ENCODE measurements at regions not wholly inside any gene's neighbourhood (a gene's known extent, or its start where the extent isn't known, plus 50 kb on each side); places are given as distances from the start of the nearest gene placed in this dataset.

DNA sequence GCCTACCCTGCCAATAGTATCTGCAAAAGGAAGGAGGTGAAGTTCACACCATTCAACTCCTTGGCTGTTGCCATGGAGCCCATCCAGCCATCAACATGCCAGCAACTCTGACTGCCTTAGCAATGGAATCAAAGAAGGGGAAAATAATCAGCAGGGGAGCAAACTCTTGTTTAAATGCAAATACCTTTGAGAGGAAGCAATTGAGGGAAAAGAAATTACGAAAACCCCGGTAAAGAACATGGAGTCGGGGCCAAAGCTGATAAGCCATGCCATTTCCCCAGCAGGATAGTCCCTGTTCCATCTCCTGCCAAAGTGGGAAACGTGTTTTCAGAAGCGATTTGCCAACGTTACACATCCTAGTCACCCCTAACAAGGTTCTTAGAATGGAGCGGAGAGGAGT is 69.0 kb downstream of the MFAP3 start:
- TF ChIP-seq, protein P1, sequence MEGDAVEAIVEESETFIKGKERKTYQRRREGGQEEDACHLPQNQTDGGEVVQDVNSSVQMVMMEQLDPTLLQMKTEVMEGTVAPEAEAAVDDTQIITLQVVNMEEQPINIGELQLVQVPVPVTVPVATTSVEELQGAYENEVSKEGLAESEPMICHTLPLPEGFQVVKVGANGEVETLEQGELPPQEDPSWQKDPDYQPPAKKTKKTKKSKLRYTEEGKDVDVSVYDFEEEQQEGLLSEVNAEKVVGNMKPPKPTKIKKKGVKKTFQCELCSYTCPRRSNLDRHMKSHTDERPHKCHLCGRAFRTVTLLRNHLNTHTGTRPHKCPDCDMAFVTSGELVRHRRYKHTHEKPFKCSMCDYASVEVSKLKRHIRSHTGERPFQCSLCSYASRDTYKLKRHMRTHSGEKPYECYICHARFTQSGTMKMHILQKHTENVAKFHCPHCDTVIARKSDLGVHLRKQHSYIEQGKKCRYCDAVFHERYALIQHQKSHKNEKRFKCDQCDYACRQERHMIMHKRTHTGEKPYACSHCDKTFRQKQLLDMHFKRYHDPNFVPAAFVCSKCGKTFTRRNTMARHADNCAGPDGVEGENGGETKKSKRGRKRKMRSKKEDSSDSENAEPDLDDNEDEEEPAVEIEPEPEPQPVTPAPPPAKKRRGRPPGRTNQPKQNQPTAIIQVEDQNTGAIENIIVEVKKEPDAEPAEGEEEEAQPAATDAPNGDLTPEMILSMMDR (IDR thresholded peaks at IDR 0.05) = no peak
- TF ChIP-seq POLR2A (IDR thresholded peaks at IDR 0.05) (no peak), POLR2AphosphoS5 (IDR thresholded peaks at IDR 0.05) (no peak)

Measured in prostate gland (tissue), 2 donors.